Omental fat pad (tissue), 3 donors: ENCODE measurements at regions not wholly inside any gene's neighbourhood (a gene's known extent, or its start where the extent isn't known, plus 50 kb on each side); places are given as distances from the start of the nearest gene placed in this dataset.

Experiments
- ATAC-seq: fragments of 150-250 bp; one replicate; pipeline ENCODE4 v1.9.1; 2016; ENCODE audit warnings: mild to moderate bottlenecking, moderate library complexity; ENCODE audit not compliant: low FRiP score
- DNase-seq: peaks from one replicate; pipeline ENCODE4 v3.0.0-alpha.2; 2019; ENCODE audit warnings: low spot score
- TF ChIP-seq, protein P1 (sequence below), 3 donors: fragments of 450-650 bp; IDR thresholded peaks; one replicate each; pipeline ENCODE4 v1.5.1; 2016 to 2017; ENCODE audit warnings: antibody characterized with exemption in 3 of 3, mild to moderate bottlenecking in 3 of 3, moderate library complexity in 2 of 3

DNA sequence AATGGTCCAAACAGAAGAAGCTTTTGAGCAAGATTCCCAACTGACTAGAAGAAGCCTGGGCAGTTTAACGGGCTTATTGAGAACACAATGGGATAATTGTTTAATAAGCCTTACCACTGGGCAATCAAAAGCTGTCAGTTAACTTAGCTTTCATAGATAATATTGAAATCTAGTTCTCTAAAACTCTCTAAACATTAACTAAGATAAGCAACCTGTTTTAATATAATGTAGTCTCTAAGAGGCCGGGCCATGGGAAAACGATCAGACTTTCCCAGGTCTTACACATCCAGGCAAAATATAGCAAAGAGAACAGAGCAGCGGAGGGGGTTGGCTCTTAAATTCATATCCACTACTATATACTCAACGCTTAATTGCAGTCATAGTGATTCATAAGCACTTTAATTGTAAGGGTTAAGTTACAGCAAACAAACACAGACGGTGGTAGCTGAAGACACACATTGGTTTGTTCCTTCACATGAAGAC is 128.0 kb upstream of the FAM83B start:
- DNase-seq, result no peak
- no peak for ATAC-seq
- TF ChIP-seq, protein P1, sequence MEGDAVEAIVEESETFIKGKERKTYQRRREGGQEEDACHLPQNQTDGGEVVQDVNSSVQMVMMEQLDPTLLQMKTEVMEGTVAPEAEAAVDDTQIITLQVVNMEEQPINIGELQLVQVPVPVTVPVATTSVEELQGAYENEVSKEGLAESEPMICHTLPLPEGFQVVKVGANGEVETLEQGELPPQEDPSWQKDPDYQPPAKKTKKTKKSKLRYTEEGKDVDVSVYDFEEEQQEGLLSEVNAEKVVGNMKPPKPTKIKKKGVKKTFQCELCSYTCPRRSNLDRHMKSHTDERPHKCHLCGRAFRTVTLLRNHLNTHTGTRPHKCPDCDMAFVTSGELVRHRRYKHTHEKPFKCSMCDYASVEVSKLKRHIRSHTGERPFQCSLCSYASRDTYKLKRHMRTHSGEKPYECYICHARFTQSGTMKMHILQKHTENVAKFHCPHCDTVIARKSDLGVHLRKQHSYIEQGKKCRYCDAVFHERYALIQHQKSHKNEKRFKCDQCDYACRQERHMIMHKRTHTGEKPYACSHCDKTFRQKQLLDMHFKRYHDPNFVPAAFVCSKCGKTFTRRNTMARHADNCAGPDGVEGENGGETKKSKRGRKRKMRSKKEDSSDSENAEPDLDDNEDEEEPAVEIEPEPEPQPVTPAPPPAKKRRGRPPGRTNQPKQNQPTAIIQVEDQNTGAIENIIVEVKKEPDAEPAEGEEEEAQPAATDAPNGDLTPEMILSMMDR (IDR thresholded peaks at IDR 0.05), result no peak

DNA sequence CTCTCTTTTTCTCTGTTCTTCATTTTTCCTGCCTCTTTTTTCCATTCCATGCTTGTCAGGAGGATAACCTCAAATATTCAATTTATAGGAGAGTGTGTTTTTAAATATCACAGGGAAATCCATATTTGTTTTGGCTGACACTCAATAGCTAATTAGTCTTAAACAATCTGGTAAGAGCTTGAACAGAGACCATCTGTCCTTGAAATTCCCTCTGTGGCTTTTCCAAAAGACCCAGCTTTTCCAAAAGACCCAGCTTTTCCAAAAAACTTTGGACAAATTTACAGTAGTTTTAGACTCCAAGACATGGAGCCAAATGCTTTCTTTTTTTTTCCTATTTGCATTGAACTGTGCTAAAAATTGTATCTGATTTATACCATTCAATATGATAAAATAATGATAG is 127.4 kb upstream of the FAM83B start:
- DNase-seq (no peak), ATAC-seq (no peak)
- TF ChIP-seq, protein P1 (IDR thresholded peaks at IDR 0.05), result no peak

DNA sequence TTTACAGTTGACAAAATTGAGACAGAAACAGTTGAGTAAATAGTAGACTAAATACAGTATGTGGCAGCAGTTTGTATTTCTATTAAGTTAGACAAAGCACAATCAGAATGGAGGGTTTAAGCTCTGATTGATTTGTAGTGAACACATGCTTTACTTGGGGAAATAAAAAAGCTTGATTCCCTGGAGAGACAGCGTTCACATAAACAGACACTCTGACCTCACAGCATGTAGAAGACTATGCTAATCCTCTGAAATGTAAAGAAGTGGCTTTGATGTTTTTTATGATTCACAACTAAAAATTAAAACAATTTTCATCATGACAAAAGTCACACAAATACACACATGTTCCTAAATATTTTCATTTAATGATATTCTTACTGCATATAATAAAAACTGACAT is 126.9 kb upstream of the FAM83B start:
- TF ChIP-seq, protein P1 (IDR thresholded peaks at IDR 0.05), result no peak
- no peak for DNase-seq
- no peak for ATAC-seq

DNA sequence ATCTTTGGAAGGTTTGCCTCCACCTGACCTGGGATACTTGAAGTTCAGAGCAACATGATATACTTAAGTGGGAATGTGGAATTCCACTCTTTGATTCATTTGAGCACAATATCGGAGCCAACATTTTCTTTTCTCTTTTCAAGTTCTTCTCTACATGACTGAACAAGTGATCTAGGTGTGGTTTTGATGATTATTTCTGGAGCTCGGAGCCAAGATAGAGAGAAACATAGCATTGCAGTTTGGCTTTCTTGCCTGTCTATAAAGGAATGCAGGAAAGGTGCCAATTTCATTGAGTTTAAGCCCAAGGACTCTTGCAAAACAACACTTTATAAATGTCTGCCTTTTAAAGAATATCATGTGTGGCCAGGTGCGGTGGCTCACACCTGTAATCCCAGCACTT is 124.2 kb upstream of the FAM83B start:
- TF ChIP-seq, protein P1 (IDR thresholded peaks at IDR 0.05), result no peak
- no peak for DNase-seq
- ATAC-seq, result no peak

DNA sequence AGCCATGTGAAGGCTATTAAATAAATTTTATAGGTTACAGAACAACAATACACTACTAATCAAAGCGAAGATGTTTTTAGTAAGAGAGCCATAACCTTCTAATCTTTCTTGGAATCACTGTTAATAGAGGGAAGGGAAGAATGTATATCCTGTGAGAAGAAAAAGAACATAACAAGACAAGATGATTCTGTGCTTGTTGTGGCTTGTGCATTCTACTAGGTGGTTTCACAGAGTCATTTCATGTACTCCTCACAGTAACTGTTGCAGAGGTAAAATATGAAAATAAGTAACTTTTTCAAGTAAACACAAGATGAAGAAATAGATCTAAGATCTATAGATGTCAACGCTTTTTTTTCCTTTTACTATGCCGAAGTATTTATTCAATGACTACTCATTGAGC is 116.9 kb upstream of the FAM83B start:
- ATAC-seq, result no peak
- DNase-seq, result no peak
- TF ChIP-seq, protein P1 (IDR thresholded peaks at IDR 0.05), result no peak

DNA sequence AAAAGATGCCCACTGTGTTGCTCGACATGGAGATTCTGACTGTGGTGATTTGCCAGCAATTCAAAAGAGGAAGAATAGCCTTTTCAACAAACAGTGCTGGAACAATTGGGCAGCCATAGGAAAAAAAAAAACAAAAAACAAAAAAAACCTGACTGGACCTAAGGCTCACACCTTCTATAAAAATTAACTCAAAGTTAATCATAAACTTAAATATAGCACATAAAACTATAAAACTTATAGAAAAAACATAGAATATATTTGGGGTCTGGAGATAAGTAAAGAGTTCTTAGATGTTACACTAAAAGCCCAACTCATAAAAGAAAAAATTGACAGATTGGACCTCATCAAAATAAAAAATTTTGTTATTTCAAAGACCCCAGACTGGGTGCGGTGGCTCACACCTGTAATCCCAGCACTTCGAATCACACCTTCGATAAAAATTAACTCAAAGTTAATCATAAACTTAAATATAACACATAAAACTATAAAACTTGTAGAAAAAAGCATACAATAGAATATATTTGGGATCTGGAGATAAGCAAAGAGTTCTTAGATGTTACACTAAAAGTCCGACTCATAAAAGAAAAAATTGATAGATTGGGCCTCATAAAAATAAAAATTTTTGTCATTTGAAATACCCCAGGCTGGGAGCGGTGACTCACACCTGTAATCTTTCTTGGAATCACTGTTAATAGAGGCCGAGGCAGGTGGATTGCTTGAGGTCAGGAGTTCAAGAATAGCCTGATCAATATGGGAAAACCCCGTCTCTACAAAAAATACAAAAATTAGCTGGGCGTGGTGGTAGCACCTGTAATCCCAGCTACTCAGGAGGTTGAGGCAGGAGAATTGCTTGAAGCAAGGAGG is 115.6 kb upstream of the FAM83B start:
- DNase-seq, result no peak
- ATAC-seq, result no peak
- TF ChIP-seq, protein P1 (IDR thresholded peaks at IDR 0.05), result no peak

DNA sequence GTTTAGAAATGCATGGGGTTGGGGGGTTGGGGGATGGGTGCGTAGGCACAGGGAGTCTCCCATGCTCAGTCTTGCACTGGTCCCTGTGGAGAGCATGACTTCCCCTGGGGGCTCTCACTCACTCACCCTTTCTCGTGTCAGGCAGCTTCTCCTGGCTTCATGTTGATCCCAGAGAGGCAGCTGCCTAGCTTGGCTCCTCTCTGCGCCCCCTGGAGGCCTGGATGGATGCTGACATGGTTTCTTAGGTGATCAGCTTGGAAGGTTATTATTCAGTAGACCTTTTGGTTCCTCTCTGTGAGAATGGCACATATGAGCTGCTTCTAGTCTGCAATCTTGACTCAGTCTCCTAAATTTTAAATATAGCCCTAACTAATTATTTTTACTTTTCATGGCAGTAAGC is 109.3 kb upstream of the FAM83B start:
- TF ChIP-seq, protein P1 (IDR thresholded peaks at IDR 0.05), result no peak
- DNase-seq, result no peak
- no peak for ATAC-seq
